NCI-H128 (cell line): ENCODE measurements at regions not wholly inside any gene's neighbourhood (a gene's known extent, or its start where the extent isn't known, plus 50 kb on each side); places are given as distances from the start of the nearest gene placed in this dataset.

ENCODE experiments used
- DNase-seq: peaks from one replicate; lab custom pipeline; 2025; ENCODE audit not compliant: unreplicated experiment; lab: John Stamatoyannopoulos, UW

DNA sequence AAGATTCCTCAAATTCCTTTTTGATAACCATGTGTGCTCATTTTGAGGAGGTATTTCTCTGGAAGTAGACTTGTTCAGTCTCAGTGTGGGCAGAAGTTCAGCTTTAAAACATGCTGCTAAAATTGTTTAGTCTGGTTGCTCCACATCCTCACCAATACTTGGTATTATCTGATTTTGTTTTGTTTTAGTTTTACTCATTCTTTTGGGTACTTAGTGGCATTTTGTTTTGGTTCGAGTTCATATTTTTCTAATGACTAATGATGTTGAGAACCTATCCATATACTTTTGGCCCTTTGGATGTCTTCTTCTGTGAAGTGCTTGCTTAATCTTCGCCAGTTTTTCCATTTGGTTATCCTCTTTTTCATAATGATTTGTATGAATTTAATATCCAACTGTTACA lies 694.2 kb upstream of the FZD8 start:
- DNase-seq: no peak

- DNase-seq: no peak
These were observed 691.4 kb upstream of the FZD8 start for GRCh38 chr10:36333446-36333845.

- no peak for DNase-seq
These were observed 690.8 kb upstream of the FZD8 start for GRCh38 chr10:36332926-36333325.

GRCh38 chr10:36331121-36331520 lies 689.0 kb upstream of the FZD8 start:
- no peak for DNase-seq

GRCh38 chr10:36325815-36326214 lies 683.7 kb upstream of the FZD8 start:
- DNase-seq: no peak

DNA sequence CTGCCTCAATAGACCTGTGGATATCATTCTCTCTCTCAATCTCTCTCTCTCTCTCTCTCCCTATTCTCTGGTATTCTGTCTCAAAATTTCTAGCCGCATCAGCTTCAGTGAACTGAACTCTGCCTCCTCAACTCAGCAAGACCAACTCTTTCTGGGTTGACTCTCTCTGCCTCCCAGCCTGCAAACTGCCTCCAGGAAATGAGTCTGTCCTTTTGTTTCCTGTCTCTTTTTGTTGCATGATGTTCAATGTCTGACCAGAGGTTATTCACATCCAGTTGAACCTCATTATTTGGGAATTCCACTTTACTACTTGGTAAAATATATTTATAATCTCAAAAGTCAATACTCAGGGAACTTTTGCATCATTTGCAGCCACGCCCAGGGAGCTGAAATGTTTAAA lies 682.7 kb upstream of the FZD8 start:
- DNase-seq: no peak

- DNase-seq: no peak
These were observed 671.0 kb upstream of the FZD8 start for GRCh38 chr10:36313142-36313541.

DNA sequence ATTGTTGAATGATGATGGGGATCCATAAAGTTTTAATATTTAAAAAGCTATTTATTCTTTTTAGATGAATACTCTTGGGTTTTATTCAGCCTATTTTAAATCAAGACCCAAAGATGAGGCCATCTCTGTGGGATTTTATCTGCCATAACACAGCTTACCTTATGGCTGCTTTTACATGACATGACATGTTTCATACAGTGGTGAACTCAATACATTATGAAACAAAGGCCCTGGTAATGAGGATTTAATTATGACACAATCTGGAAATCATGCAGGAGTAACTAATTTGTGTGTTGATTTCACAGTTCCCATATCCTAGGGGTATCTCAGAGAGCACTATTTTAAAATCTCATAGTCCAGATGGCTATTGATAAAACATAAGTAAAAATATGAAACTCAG lies 661.8 kb upstream of the FZD8 start:
- no peak for DNase-seq

DNA sequence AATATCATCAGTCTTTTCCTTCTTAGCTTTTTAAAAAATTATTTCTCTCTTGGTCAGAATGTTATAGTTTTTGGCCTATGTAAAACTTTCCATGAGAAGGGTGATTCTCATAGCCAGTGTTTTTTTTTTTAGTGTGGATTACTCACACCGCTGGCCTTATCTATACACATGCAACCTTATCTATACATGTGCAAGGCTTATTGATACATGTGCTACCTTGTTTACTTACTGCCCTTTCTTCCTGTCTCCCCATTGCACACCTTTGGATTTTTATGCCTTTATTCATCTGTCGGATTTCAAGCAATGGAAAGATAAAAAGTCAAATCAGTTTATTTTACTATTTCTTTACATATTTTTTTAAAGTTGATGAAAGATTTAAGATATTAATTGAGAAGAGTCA lies 660.0 kb upstream of the FZD8 start:
- DNase-seq: no peak

DNA sequence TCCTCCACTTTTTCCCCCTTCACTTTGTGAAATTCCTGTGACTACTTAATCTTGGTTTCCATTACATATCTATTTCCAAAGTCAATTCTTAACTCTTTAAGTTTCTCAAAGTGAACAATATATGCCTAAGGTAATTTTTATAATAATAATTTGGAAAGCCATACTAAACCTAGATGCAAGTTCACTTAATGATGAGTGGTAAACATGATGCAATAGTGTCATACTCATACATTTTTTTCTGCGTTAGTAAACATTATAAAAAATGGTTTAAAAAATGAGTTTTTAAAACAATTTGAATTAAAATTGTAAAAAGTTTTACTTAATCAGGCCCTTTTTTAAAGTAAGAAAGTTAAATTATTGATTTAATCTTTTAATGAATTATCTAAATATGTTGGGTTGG lies 659.4 kb upstream of the FZD8 start:
- no peak for DNase-seq

DNA sequence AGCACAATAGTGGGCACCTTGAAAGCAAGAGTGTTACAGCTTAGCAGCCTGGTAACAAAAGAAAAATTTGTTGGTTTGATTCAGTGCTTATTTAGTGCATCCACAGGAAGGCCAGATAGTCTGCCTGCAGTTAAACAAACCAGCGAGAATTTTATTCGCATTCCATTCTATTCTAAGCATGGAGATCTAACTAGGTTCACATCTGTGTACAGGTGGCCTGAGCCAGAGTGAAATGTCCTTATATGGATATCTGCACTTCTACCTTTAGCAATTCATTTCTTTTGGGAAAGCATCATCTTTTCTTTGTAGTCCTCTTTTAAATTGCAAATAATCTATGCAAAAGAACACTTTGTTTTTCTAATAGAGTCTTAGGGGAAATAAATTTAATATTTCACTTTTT lies 659.0 kb upstream of the FZD8 start:
- DNase-seq: no peak

DNA sequence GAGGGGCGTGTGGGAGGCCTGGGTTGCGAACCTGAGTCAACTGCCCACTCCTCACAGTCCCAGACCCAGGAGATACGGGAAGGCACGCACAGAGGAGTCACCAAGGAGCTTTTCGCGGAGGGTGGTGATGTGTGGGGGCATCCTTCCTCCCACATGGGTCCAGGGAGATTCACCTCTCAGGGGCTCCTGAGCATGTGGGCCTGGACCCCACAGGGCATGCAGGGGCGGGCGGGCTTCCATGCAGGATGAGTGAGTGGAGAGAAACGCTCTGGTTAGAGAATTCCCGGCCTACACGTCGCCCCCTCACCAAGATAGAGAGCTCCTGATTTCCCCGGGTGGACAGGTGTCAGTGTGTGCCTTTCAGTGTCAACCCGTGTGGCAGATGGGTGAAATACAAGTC lies 641.7 kb upstream of the FZD8 start:
- no peak for DNase-seq

- no peak for DNase-seq
These were observed 639.8 kb upstream of the FZD8 start for GRCh38 chr10:36281831-36282331.

DNA sequence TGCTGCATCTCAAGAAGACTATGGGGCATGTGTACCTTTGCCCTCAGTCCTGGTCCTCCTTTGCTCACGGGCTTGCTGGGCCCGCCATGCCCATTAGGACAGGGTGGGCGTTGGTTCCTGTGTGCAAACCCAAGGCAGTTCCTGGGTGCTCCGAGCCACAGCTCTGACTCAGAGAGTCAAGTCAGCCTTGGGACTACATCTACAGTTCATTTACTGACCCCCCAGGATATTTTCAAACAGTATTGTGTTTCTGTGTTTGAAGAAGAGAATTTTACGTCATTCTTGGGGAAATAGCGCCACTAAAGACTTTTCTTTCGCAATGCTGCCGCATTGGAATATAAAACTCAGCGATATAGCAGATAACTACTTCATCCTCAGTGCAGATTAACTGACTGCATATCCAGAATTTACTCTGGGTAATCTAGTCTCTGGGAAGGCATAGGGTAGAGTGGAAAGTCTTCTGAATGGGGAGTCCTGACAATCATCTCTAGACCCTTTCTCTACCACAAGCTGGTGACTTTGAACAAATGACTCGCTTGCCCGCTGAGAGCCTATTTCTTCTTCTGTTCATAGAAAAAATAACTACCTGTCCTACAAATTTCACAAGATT lies 638.9 kb upstream of the FZD8 start:
- no peak for DNase-seq

- DNase-seq: no peak
These were observed 638.2 kb upstream of the FZD8 start for GRCh38 chr10:36280321-36280741.

- no peak for DNase-seq
These were observed 636.1 kb upstream of the FZD8 start for GRCh38 chr10:36278176-36278575.

DNA sequence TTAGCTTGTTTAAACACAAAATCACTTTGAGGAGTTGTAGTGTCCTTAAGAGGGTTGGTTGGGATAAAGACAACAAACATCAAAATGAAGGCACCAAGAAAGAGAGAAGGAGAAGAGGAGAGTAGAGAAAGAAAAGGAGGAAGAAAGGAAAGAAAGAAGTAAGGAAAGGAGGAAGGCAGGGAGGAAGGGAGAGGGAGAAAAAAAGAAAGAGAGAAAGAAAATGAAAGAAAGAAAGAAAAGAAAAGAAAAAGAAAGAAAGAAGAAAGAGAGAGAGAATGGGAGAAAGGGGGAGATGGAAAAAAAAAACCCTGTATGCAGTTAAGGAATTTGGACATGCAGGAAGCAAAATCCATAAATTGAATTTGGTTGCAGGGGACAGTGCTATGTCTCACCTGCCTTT lies 635.4 kb upstream of the FZD8 start:
- DNase-seq: no peak

DNA sequence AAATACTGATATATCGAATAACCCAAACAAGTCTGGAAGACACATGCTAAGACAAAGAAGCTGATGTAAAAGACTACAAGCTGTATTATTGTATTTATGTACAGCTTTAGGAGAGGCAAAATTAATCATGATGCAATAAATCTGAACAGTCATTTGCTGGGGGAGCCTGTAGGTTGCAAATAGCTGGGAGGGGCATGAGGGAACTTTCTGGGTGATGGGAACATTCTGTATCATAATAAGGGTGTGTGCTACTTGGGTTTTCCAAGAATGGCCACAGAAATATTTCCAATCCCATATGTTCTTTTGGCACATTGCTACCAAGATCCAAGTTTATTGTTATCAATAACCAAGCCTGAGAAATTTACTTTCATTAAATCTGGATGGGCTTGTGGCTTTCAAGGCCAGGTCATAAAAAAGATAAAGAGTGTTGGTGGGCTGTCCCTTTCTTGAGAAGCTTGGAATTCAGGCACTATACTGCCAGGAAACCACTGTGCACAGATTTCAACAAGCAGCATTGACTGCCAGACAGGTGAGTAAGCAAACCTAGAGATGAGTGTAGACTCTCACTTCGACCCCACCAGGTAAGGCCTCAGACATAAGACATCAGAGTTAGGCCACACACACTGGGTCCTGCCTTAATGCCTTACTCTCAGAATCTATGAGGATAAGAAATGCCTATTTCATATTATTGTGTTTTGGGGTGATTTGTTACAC lies 629.7 kb upstream of the FZD8 start:
- no peak for DNase-seq

DNA sequence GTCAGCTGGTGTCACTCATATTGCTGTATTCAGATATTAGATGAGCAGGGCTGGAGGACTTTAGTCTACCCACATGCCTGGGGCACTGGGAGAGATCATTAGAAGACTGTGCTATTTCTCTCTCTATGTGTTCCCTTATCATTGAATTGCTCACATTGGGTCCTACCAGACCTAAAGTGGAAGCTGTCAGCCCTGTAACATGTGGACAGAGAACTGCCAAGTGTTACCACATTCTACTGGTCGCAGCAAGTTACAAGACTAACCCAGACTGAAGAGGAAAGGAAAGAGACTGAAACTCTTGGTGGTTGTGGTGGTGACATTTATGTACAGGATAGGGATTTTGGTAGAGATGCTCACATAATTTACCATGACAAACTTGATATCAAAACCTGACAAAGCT lies 627.1 kb upstream of the FZD8 start:
- no peak for DNase-seq

DNA sequence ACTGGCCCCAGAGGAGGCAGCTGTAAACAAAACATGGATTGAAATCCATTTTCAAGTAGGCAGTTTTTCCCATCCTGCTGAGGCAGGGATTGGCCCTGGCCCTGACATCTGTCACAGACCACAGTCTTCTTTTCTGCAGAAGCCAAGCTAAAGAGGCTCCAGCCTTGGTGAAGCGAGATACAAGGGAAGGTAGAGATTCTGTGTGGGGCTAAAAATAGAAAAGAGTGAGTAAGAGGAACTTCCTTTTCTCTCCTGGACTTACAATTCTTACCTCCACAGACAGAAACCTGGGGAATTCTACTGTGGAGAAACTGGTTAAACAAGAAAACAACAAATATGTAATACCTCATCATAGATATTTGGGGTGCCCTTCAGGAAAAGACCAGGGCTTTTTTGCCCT lies 624.8 kb upstream of the FZD8 start:
- DNase-seq: no peak

DNA sequence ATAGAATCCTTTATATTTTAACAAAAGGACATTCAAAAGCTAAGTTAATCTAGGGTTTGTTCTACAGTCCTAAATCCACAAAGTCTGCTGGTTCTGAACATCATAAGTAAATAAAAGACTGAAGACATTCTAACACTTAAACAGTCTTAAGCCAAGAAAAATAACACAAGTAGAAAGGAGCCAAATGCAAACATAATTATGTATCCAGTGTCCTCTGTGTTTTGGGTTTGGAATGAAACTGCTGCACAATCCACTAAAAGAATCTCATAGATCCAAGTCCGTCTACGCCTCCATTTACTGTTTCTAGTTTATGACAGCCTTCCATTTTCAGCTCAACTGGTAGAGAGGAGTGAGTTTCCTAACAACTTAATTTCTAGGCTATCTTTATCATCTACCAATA lies 623.6 kb upstream of the FZD8 start:
- no peak for DNase-seq

- no peak for DNase-seq
These were observed 621.8 kb upstream of the FZD8 start for GRCh38 chr10:36263871-36264270.

DNA sequence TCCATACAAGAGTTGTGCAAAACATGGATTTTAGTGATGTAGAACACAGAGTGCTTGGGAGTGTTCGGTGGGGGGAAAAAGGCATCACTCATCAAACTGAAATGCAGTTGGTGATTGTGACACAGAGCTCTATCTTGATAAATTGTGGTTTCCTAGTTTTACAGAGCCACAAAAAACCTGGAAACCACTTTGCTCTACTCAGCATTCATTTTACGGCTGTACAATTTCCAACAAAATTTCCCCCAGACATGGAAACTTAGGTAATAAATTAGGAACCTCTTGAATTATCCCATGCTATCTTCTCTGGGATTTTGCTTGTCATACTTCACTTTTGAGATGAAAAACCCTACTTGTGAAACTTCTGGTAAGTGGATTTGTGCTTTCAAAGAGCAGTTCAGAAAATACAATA lies 614.9 kb upstream of the FZD8 start:
- DNase-seq: no peak
